NAMALWA (cell line): ENCODE measurements at regions not wholly inside any gene's neighbourhood (a gene's known extent, or its start where the extent isn't known, plus 50 kb on each side); places are given as distances from the start of the nearest gene placed in this dataset.
A peak's percentile ranks its signal among the peaks of the same experiment; 100 is the strongest.
"Not testable (repeated sequence)": the region's sequence is repeated elsewhere in the genome, so short reads cannot be mapped to it uniquely, and the experiment has no call there.

Experiments
- DNase-seq: peaks from one replicate; pipeline ENCODE4 v3.0.0-alpha.2; 2015; ENCODE audit warnings: low spot score

DNA sequence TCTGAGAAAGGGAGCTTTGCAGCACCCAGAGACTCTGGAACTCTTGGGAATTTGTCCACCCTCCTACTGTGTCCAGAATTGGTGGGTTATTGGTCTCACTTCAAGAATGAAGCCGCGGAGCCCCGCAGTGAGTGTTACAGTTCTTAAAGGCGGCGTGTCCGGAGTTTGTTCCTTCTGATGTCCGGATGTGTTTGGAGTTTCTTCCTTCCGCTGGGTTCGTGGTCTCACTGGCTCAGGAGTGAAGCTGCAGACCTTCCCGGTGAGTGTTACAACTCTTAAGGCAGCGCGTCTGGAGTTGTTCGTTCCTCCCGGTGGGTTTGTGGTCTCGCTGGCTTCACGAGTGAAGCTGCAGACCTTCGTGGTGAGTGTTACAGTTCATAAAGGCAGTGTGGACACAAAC, 824.7 kb downstream of the LRRTM4 start:
- not testable (repeated sequence) for DNase-seq

DNA sequence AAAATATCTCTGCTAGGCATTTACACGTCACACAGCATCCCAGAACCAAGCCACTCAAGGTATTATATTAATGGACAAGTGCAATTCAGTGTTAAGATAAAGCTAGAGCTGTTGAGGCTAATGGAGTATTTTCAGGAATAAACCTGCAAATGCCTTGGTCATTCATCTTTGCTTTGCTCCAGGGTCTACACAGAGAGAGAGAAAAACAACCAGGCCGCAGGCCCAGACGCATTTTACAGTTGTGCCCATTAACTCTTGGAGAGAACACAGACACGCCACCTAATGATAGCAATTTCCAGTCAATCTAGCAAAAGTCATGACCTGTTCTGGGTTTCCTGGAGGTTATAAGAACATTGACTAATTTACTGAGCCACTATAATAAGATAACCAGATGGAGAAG, 829.3 kb downstream of the LRRTM4 start:
- no peak for DNase-seq

DNA sequence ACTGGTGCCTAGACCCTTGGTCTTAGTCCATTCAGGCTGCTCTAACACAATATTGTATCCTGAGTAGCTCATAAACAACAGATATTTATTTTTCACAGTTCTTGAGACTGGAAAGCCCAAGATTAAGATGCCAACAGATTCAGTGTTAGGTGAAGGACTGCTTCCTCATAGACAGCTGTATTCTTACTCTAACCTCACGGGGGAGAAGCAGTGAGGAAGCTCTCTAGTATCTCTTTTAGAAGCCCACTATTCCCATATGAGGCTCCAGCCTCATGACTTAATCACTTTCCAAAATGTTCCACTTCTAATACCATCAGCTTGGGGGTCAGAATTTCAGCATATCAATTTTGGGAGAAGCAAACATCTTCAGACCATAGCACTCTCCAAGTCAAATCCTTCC, 833.4 kb downstream of the LRRTM4 start:
- DNase-seq = no peak

DNA sequence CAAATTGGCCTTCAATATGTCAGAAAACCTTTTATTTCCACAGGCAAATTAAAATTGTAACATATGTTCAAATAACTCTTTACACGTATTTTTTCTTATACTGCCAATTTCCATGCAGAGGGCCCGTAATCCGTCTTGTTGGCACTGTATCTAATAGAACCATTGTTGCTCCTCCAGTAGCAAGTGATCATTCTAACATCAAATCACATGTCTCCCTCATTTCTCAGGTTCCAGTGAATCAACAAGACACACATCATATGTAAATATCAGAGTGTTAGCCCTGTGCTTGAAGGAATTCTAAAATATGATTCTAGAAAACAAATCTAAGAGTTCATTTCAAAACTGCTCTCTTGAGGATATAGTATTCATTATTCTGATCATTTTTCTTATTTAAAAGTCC, 834.3 kb downstream of the LRRTM4 start:
- no peak for DNase-seq

DNA sequence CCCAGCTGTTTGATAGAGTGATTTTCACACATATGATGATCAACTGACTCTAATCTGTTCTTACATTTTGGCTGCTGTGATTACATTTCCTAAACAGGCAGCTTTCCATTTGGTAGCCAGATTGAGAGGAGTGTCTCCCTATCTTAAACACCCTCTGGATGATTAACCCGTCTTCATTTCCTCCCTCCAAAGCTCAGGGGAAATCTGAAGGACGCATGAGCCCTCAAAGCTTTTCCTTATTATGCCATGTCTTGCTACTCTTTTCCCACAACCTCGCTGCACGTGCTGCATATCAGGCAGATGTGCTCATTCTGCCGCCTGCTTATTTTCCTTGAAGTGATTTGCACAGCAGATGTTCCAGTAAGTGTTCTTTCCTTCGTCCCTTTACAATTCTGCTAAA, 837.4 kb downstream of the LRRTM4 start:
- DNase-seq = no peak

DNA sequence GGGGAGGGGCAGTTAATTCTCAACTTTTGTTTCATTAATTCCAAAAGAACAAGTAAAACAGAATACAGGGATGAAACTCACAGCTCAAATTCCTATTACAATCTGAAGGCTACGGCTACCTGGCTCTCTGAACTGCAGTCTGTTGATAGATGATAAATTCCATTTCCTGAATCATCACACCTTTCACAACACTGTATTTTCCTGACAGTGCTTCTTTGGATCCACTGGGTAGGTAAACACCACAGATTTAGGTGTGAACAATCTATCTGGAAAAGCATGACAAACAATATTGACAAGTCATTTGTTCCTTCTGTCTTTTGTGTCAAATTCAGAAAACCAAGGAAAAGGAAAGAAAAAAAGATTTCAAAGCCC, 843.2 kb downstream of the LRRTM4 start:
- DNase-seq = no peak

DNA sequence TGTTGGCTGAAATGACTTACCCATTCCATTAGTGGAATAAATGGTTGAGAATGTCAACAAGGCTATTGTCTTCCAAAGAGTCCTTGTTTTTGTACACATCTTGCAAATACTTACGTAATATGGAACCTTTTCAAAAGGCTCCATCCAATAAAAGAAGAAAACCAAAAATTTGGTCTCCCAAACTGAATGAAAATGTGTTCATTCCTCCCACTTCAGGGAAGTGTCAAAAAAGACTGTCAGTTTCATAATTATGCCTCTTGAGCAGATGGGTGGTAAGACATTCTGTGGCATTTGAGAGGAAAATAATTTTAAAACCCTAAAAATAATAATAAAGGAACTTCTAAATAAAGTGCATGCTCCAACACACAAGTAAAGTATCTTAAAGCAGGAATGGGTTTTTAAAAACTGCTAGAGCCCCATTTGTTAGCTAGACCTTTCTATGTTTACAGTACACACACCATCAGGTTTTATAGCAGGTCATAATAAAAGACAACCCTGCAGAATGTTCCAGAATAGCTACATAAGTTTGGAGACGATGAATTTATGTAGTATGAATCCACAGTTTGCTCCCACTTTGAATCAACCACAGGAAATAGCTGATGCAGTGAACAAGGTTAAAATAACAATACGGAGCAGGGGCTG, 843.7 kb downstream of the LRRTM4 start:
- no peak for DNase-seq

DNA sequence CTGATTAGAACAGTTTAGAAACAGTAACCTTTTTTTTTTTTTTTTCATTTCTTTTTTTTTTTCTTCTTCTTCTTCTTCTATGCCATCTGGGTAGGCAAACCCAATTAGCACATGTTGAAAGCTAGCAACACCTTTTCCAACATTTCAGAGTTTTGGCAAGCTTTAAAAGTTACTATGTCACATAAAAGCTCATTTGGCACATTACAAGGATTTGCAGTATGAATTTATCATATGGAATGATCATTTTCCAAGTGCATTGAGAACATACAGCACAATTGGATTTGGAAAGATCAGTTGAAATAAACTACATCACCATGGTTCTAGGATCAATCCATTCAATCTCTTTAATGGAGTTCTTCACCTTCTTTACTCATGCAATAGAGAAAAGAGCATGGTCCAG, 847.0 kb downstream of the LRRTM4 start:
- no peak for DNase-seq

DNA sequence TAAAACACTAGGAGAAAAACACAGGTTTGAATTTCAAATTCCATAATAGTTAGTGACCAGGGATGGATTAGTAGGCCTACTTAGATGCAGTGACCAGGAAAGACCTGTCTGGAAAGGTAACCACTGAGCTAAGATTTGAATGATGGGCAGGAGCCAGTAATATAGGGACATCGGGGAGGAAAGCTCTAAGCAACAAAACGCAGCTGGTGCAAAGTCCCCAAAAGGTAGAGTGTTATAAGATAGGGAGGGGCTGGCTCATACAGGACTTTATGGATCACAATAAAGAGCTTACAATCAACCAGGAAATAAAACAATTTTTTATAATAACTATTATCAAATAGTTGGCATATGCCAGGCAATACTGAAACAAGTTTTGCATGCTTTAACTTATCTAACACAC, 849.4 kb downstream of the LRRTM4 start:
- DNase-seq = no peak

DNA sequence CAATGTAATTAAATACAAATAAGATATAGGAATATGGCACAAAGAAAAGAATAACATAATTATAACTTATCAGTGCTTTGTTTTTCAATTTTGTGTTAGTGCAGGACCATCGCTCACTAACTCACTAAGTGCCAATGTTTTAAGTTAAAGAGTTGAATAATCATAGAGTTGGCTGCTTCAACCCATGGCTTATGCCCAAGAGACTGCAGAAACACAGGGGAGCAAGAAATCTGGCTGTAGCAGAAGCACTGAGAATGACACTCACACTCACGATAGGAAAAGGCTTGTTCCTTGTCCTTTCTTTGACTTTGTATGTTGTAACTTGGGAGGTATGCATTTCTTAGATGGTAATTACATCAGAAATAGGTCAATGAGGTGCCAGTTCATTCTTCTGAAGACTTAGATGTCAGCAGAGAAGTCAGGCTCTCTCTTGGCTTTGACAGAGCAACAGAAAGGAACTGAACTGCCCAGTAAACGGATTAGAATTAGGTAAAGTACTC, 852.2 kb downstream of the LRRTM4 start:
- DNase-seq = no peak

DNA sequence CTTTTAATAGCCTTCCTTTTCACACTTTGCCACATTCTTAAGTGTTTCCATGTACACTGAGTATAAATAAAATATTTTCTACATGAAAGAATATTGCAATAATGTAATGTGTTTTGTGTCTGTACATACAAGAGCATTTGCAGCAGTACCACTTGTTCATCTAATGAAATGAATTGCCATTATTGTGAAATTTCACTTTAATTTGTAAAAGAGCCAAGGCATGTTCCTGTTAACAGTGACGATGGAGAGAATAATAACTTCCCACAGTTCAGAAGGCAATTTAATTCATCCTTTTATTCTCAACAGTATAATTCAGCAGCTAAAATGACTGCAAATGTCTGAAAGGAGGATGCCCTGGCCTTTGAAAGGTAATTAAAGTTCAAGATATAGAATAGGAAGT, 853.9 kb downstream of the LRRTM4 start:
- no peak for DNase-seq

DNA sequence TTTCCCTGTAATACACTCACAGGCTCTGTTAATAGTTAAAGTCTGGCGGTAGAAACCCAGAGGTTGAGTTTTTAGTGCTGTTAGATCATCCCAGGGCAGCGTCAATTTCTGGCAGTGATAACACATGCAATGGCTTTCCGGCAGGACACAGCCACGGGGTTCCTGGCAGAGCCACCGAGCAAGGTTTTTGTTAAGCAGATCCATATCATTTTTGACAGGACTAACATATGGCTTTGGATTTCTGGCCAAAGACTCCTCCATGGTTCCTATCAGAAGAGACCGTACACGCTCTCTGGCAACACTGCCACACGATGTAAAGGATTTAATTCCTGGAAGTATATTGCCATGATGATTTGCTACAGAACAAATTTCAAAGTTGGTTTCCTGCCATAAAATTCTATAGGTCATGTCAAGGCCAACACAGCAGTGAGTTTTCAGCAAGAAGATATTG, 854.3 kb downstream of the LRRTM4 start:
- no peak for DNase-seq

DNA sequence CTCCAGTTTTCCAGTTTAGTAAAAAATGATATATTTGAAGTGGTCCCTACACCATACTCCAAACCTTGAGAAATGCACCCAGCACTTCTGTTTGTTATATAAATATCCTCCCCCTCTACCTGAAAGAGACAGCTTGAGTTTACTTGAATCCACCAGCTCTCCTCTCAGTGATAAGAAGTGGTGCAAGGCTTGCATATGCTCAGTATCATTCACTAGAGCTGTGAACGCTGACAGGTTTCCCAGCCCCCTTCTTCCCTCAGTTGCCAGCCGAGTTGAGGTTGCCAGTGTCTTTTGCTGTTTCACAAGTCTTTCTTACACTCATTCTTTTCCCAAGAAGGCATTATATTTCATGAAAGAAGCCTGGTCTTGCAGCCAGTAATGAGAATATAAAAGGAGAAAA, 880.0 kb downstream of the LRRTM4 start:
- DNase-seq = no peak

DNA sequence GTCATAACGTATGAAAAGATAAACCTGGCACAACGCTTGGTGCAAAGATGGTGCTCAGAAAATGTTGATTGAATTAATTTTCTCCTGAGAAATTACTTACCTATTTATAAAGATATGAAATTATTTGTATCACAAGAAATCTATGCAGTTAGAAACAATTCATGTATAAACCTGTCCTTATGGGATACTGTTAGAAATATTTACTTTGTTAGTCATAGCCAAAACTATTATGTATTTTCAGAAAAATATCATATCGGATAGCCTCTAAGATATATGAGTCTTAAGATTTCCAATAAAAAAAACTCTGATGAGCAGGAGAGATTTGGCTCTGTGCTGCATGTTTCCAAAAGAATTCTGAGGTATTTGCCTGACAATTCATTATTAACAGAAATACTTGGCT, 880.7 kb downstream of the LRRTM4 start:
- DNase-seq = no peak

DNA sequence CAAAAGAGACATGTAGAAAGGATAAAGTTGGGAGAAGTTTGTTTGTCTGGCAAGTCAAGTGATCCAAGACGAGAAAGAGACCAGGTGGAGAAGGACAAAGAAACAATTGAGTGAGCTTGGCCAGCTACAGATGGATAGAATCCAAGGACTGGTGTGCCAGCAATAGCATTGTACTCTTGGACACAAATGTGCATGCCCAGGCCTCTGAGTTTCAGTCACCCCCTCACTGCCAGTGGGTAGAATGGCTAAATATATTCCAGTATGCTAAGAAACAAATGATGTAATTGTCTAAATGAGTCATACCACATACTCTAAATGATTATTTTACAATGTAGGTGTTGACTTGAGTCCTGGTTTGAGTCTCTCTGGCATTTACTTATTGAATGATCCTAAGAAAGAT, 881.3 kb downstream of the LRRTM4 start:
- DNase-seq = no peak

DNA sequence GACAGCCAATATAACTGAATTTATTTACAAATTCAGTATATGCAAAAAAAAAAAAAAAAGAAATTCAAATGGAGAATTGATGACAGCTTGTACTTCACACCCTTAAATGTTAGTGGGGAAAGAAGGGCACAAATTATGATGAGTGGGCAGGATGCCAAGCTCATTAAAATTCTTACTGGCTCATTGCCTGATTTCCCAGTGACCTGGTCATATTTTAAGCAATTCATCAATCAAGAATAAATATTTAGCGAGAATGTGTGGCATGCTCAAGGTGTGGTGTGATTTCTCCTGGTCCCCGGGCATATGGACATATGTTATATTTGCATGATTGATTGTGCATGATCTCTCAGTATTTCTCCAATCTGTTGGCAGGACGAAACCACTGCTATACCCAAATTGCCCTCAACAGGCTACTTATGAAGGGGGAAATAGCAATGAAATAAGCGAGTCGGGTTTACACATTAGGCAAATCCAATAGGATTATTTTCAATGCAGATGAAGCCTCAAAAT, 883.0 kb downstream of the LRRTM4 start:
- no peak for DNase-seq

DNA sequence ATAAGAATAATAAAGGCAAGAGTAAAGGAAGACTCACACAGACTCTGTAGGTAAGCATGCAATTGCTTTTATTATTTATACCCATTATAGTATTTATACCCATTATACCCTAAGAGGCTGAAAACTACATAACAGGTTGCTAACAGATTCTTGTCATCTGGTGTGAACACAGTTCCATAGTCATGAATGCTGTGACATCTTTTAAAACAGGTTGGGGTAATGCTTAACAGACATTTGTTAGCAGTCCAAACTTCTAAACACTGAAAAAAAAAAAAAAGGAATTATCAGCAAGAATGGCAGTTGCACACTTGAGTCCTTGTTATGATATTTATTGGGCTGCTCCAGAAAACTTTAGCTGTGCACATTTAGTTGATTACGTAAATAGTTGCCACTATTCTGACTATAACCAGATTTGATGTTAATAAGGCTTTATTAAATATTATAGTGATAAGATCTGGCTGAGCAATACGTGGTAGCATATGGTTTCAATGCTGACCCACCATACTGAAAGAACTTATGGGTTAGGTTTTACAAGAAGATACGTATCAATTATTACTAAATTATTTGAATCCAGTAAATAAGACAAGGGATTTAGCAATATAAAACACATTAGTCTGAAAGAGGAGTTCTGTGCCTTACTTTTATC, 888.8 kb downstream of the LRRTM4 start:
- no peak for DNase-seq

DNA sequence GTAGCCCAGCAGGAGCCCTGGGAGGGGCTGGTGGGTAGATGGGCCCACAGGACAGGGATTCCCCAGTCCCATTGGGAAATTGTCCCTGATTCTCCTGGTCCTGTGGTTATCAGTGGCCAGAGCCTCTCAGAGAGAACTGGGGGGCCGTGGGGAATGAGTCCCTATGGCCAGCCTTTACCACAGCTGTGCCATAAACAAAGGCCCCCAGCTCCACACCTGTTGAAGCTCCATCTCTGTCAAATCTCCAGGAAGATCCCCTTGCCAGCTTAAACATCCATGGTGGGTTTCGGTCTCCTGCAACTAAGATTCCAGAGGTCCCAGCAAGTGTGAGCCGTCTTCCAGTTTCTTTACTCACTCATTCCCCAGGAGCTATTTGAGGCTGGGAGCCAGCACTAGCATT, 897.1 kb downstream of the LRRTM4 start:
- no peak for DNase-seq

DNA sequence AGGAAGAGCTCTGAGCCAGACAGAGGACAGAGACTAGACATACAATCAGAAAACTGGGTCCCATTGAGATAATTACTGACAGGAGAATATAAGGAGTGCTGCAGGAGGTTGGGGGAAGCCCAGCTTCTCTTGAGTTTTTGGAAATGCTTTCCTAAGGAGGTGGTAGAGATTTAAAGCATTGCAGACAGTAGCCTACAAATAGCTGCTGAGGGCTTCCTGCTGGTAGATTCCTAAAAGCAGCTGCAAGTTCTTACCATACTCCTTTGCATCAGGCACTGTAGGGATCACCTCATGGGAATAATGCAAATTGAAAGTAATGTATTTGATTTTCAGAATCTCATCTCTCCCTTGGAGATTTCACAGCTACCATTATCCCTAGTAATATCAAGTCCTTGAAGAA, 902.6 kb upstream of the GCFC2 start:
- no peak for DNase-seq

DNA sequence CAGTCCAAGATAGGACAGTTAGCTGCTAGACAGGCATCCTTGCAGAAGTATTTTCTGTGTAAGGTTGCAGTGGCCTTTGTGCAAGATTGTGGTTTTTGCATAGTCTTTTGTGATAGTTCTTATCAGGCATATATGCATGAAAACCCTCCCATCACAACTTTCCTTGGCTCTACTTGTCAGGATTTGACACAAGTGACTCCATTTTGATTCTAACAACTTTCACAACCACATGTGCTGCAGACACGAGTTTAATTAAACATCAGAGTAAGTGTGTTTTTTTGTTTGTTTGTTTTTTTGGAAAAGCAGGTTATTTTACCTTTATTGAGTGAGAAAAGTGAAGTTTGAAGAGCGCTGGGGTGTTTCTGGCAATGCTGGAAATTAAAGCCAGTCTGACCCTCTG, 902.0 kb upstream of the GCFC2 start:
- no peak for DNase-seq

DNA sequence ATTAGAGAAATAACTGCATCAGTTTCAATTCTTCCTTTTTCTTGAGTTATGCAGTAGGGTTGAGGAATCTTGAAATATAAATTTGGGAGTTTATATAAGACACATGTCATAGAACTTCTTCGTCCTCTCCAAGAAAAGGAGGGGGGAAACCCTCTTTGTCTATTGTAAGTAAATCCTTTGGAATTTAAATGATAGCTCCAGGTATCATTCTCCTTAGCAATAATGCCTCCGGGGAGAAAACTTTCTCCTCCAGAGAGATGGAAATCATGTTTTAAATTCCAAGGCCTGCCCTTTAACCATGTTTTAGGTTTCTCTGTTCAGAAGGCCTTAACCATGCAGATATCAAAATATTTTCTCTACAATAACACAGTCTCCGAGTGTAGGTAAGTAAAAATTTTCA, 899.7 kb upstream of the GCFC2 start:
- DNase-seq = no peak

DNA sequence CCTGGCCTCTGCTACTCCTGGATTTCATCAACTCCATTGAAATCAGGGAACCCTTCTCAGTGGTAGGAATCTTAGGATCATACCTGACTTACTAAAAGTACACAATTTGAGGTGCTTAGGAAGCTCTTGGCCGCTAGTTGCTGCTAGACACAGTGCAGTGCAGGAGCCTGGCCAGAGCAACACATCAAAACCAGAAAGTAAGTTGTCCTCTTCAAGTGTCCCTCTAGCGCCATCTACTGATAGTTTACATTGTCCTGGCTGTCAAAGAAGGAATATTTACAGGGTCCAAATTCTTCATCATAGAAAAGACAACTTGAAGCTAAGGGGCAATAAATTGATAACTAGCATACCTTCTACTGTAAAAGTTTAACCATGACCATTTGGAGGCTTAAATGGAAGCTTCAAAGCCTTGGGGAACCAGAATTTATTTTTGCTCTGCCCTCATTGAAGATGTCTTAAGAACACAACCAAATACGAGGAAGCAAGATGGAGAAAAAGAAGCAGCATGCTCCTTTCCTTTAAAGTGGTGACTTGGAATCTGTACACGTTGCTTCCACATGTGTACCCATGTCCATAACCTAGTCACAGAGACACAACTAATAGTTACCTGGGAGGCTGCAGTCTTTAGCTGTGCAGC, 889.1 kb upstream of the GCFC2 start:
- peak; percentile 94 for DNase-seq

DNA sequence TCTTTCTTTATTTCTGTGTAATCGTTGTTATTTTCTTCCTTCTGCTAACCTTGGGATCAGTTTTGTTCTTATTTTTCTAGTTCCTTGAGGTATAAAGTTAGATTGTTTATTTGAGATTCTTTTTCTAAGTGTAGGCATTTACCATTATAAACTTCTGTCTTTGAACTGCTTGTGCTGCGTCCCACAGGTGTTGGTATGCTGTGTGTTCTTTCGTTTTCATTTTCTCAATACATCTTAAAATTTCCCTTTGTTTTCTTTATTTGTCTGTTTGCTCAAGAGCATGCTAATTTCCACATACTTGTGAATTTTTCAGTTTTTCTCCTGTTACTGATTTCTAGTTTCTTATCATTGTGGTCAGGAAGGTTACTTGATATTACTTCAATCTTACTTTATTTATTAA, 873.8 kb upstream of the GCFC2 start:
- no peak for DNase-seq
